GM12891 (cell line): ENCODE measurements at regions not wholly inside any gene's neighbourhood (a gene's known extent, or its start where the extent isn't known, plus 50 kb on each side); places are given as distances from the start of the nearest gene placed in this dataset.

Source experiments
- PAX5 ChIP-seq: IDR thresholded peaks from 2 replicates; pipeline ENCODE4 v1.6.1; 2011; ENCODE audit warnings: low read length, moderate library complexity, mild to moderate bottlenecking; ENCODE audit not compliant: insufficient read depth, severe bottlenecking
- POLR2A ChIP-seq: IDR thresholded peaks from 2 replicates; pipeline ENCODE4 v1.6.1; 2011; ENCODE audit warnings: low read depth, low read length, control low read depth

- TF ChIP-seq POLR2A (no peak), PAX5 (no peak)
Observed at GRCh38 chr4:59973492-59973891, 1226.6 kb upstream of the ADGRL3 start.
